NCI-H82 (cell line): ENCODE measurements at regions not wholly inside any gene's neighbourhood (a gene's known extent, or its start where the extent isn't known, plus 50 kb on each side); places are given as distances from the start of the nearest gene placed in this dataset.
A peak's percentile ranks its signal among the peaks of the same experiment; 100 is the strongest.

Experiments used
- DNase-seq: peaks from one replicate; lab custom pipeline; 2025; lab: John Stamatoyannopoulos, UW

DNA sequence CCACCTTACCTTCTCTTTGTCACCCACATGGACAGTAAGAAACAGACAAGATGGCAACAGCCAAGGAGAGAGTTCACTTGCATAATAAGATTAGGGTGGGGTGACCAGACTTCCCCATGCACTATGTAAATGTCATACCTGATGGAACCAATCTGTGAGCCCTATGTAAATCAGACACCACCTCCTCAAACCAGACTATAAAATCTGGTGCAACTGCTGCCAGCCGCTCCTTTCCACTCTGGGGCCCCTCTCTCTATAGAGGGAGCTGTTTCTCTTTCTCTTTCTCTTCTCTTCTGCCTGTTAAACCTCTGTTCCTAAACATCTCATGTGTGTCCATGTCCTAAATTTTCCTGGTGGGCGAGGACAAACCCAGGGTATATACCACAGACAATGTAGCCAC lies 405.5 kb upstream of the CNTN4 start:
- DNase-seq = peak; percentile 63

GRCh38 chr3:1696669-1697275 lies 401.9 kb upstream of the CNTN4 start:
- DNase-seq = no peak

DNA sequence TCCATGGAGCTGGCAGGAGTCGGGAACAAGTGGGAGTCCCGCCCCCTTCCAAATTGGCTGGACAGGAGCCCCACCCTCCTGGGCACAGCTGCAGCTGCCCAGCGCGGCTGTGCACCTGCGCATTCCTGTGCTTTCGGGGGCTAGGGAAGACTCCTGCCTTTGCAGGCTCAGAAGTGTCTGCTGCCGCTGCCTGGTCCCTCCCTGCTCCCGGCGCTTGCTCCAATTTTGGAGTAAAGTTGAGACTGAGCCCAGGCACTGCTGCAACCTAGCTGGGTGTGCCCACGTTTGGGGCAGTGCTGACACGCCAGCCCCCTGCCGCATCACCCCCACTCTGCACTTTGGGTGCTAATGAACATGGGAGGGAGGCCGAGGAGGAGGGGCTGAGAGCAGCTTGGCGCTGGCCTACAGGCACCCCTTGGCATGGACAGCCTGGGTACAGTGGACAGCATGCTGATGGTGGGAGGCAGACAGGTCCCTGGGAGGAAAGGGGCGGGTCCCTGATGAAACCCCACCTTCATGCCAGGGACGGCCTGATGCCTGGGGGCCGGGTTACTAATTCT lies 399.2 kb upstream of the CNTN4 start:
- DNase-seq = no peak

GRCh38 chr3:1700650-1701049 lies 398.0 kb upstream of the CNTN4 start:
- no peak for DNase-seq

- no peak for DNase-seq
These were observed 395.5 kb upstream of the CNTN4 start for GRCh38 chr3:1703169-1703568.

DNA sequence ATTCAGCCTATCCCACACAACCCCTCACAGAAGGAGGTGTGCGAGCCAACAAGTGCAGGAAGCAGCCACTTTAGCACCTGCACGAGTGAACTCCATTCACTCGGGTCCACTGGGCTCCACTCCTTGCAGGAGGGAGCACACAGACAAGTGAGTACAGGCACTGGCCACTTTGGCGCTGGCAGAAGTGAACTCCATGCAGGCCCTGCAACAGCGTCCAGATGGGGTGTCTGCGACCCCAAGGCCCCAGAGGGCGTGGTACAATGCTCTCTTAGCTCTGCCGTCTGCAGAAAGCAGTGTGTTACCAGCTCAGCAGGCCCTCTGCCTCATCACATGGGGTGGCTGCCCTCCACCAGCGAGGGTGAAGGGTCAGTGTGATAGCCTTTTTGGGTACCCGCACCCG lies 388.0 kb upstream of the CNTN4 start:
- no peak for DNase-seq

- peak; percentile 47 for DNase-seq
These were observed 381.1 kb upstream of the CNTN4 start for GRCh38 chr3:1717524-1717923.

GRCh38 chr3:1723726-1724125 lies 374.9 kb upstream of the CNTN4 start:
- DNase-seq = no peak

GRCh38 chr3:1726741-1727140 lies 371.9 kb upstream of the CNTN4 start:
- DNase-seq = peak; percentile 54

- no peak for DNase-seq
These were observed 371.4 kb upstream of the CNTN4 start for GRCh38 chr3:1727242-1727641.

GRCh38 chr3:1728510-1728909 lies 370.2 kb upstream of the CNTN4 start:
- no peak for DNase-seq

DNA sequence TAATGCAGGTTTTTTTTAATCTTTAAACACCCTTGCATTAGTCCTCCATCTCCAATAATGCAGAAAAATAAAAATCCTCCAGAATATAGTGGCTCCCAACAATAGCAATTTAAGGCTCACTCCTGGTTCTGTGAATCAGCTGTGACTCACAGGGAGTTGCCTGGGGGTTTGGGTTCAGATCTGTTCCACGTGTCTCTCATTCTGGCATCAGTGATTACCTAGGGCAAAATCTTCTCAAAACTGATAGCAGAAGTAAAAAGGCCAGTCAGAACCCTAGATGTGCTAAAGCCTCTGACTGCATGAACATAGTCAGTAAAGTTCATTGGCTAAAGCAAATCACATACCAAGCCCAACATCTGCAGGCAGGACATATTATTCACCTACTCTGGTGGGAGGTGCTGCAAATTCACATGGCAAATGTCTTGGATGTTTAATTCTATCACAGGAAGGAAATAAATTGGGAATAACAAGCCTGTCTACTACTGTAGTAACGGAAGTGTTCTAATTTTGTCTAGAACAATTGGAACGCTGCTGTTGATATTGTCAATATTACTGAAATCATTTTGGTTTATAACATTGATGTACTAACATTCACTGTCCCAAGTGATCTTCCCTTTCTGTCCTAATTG lies 364.1 kb upstream of the CNTN4 start:
- no peak for DNase-seq

GRCh38 chr3:1752205-1752604 lies 346.5 kb upstream of the CNTN4 start:
- no peak for DNase-seq

DNA sequence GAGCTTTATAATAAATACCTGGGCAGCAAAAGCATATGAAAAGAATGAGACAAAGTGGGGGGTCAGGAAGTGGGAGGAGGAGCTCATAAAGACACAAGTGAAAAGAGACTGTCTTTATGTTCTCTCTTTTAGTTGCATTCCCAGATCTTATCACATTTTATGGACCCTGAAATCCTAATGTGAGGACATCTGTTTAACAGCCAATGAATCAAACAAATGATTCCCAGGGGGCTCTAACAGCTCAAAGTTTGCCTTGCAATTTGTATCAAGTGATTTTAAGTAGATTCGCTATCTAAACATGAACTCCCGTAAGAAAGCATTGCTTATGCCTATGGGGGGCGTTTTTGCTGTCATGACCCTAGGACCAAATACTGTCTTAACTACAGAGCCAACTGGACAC lies 332.3 kb upstream of the CNTN4 start:
- DNase-seq = peak; percentile 11

GRCh38 chr3:1773679-1774078 lies 325.0 kb upstream of the CNTN4 start:
- DNase-seq = no peak

DNA sequence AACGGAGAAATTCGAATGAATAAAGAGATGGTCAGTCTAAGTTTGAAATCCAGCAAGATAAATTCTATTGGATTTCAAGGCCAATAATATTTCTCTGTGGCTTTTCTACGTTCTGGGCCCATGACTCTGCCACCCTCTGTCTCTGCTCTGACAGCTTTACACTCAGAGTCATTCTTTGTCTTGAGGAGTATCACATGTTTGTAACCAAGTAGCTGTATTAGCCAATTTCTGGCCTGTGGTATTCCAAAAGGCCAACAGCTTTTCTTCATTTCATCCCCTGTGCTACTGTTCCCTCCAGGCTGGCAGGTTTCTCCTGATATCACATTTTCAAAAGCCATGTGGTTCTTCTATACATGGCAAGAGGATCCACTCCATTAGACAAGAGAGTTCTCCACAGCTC lies 324.1 kb upstream of the CNTN4 start:
- DNase-seq = no peak

GRCh38 chr3:1775321-1775720 lies 323.3 kb upstream of the CNTN4 start:
- no peak for DNase-seq

DNA sequence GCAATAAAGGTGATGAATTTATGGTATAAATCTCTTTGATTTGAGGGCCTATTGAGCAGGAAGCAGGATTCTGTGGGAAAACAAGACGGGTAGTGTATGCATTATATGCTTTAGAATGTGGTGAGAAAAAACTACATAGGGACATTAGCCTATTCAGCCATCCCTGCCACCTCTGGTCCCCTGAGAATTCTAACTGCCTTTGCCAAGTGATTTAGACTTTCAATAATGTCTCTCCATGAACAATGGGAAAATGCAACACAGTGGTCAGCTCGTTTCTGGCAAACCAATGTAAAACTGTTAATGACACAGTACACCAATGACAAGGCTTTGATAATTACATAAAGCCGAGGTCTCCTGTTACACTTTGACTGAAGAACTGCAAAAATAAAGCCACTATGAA lies 314.7 kb upstream of the CNTN4 start:
- DNase-seq = no peak

- DNase-seq = peak; percentile 86
These were observed 311.6 kb upstream of the CNTN4 start for GRCh38 chr3:1787094-1787493.

DNA sequence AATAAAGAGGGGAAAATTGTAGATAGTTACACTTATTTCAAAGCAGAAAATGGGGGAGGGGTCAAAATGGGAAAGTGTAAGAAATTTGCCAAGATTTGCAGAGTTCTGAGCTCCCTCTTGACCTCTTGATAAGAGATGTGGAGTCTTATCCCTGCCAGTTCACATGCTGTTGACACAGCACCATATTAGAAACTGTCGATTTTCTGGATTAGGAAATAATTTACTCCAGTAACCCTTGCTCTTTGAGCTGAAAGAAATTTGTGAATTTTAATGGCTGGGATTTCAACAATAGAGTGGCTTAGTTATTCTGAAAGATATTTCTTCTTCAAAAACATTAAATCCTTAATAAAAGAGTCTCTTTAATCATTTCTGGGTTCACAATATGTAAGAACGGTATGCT lies 306.2 kb upstream of the CNTN4 start:
- DNase-seq = no peak

DNA sequence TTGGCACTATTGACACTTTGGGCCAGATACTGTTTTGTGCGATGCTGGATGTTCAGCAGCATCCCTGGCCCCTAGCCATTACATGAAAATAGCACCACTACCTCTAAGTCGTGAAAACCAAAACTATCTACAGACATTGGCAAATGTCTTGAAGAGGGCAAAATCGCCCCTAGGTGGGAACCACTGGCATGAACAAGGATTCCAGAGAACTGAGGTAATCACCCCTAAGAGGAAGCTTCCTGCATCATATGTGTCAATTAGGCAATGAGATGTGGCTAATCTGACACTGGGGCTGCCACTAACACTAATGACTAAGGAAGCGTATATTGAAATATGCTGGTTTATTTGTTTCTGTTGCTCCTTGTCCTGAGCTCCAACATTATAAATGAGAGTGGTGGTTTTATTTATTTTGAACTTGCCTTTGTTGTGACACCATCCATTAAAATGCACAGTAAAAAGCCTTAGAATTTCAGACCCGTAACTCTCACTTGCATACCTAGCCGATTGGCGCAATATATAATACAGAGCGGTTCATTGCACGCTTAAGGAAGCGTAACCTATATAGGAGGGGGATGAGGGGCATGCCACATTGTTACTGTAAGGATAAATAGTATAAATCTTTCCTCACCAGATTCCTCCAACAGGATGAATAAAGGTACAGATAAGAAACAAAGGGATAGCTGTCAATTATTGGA lies 299.8 kb upstream of the CNTN4 start:
- peak; percentile 5 for DNase-seq

GRCh38 chr3:1805331-1805730 lies 293.3 kb upstream of the CNTN4 start:
- no peak for DNase-seq

DNA sequence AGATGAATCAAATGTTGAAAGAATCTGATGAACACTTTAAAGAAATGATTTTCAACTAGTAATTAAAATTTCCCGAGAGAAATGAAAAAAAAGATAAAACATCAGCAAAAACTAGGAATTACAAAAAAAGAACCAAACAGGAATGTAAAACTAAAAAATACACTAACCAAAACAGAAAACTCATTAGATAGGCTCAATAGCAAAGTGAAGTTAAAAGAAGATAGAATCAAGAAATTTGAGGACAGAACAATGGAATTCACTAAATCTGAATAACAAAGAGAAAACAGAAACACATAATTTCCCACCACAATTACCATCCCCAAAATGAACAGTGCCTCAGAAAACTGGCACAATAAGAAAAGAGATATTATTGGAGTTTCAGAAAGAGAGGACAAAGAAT lies 290.1 kb upstream of the CNTN4 start:
- no peak for DNase-seq
